ENCODE measurements at regions not wholly inside any gene's neighbourhood (a gene's known extent, or its start where the extent isn't known, plus 50 kb on each side); places are given as distances from the start of the nearest gene placed in this dataset.

DNA sequence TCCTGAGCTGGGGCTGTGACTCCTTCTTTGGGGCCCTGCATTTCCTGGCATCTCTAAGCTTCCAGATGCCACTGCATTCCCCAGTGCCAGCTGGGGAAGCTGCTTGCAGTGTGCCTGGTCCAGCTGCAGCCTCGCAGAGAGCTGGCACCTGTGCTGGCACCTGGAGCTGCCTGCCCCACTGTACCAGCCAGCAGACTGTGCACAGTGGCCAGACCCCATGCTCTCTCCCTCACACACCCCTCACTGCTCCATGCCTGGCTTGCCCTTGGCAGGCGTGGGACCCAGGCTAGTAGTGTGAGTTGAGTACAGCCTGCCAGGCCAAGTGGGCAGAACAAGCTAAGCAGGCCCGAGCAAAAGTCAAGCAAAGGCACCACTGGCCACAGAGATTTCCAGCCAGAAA lies 327.5 kb downstream of the NDFIP2 start:
- TF ChIP-seq, protein P1, sequence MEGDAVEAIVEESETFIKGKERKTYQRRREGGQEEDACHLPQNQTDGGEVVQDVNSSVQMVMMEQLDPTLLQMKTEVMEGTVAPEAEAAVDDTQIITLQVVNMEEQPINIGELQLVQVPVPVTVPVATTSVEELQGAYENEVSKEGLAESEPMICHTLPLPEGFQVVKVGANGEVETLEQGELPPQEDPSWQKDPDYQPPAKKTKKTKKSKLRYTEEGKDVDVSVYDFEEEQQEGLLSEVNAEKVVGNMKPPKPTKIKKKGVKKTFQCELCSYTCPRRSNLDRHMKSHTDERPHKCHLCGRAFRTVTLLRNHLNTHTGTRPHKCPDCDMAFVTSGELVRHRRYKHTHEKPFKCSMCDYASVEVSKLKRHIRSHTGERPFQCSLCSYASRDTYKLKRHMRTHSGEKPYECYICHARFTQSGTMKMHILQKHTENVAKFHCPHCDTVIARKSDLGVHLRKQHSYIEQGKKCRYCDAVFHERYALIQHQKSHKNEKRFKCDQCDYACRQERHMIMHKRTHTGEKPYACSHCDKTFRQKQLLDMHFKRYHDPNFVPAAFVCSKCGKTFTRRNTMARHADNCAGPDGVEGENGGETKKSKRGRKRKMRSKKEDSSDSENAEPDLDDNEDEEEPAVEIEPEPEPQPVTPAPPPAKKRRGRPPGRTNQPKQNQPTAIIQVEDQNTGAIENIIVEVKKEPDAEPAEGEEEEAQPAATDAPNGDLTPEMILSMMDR (IDR thresholded peaks at IDR 0.05), result no peak
- no peak for TF ChIP-seq POLR2A (IDR thresholded peaks at IDR 0.05)
